ENCODE measurements at regions not wholly inside any gene's neighbourhood (a gene's known extent, or its start where the extent isn't known, plus 50 kb on each side); places are given as distances from the start of the nearest gene placed in this dataset.

DNA sequence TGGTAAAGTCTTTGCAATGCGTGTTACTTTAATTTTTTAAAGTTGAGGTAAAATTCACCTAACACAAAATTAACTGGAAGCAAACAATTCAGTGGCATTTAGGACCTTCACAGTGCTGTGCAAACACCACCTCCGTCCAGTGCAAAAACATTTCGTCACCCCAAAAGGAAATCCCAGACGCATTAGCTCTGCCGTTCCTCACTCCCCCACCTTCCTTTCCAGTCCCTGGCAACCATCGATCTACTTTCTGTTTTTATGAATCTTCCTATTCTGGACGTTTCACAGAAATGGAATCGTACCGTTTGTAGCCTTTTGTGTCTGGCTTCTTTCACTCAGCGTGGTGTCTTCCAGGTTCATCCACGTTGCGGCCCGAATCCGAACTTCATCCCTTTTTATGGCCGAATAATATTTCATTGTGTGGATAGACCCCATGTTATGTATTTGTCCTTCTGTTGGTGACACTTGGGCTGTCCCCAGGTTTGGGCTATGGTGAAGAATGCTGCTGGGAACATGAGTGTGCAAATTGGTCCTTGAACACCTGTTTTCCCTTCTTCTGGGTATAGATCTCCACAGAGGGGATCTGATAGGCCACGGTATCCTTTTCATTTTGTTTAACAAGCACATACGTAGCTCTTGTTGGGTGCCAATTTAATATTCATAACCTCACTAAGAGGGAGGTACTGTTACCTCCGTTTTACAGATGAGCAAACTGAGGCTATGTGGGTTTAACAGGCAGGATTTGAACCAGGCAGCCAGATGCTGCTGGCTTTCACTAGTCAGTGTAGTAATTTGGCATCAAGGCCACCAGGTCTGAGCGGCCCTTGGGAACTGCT is 232.0 kb upstream of the GSE1 start:
- no peak for ATAC-seq

- no peak for ATAC-seq
Measured at GRCh38 chr16:85381738-85382592, 231.2 kb upstream of the GSE1 start.

- no peak for ATAC-seq
Measured at GRCh38 chr16:85382717-85383118, 230.4 kb upstream of the GSE1 start.

- ATAC-seq: no peak
Measured at GRCh38 chr16:85383836-85384832, 229.0 kb upstream of the GSE1 start.

DNA sequence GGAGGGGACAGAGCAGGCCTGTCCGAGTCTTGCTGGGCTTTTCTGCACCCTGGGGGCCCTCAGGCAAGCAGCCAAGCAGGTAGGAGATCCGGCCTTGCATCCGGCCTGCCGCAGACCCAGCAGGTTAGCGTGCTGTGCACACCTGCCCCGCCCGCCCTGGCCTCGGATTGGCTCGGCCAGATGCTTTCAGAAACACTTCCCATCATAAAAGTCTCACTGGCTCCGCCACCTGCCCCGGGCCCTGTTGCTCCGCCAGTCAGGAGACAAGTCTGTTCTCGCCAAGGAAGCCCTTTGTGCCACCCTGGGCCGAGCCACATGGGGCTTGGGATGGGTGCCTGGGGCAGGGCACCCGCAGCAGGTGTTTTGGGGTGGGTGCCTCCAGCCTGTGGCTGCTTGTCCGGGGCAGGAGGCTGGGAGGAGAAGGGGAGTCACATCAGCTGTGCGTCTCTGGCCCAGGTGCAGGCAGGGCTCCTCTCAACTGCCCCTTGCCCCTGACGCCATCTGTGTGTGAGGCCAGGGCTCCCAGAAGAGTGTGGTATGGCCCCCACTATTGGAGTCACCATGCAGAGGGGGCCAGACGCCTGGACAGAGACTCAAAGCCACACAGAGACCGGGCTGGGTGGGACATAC is 228.2 kb upstream of the GSE1 start:
- no peak for ATAC-seq

GRCh38 chr16:85385463-85386331 is 227.4 kb upstream of the GSE1 start:
- ATAC-seq: no peak

DNA sequence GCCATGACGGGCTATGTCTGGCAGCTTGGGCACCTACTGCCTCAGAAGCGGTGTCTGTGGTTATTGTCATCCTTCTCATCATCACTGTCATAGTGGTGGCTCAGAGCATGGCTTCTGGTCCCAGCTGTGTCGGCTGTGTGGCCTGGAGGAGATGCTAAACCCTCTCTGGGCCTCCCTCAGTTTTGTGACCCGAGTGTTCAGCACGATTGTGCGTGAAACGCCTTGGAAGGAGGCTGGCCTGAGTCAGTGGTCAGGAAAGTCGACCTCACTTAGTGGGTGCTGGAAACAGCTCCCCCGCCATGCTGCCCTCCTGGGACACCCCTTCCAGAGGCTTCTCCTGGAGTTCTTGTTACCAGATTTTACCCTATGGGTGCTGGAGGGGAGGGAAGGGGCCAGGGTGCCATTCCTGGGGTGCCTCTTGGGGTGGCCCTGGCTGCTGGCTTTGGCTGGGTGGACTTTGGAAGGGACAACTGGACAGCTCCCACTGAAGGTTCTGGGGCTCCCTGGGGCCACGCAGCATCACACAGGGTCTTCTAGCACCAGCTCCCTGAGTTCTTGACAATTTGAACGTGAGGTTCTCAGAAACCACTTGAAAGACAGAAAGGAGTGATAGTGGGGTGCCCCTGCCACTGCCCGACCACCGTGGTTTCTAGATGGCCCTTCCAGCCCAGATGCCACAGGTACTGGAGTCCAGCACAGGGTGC is 226.5 kb upstream of the GSE1 start:
- ATAC-seq: no peak

- ATAC-seq: no peak
Measured at GRCh38 chr16:85387171-85387507, 226.0 kb upstream of the GSE1 start.

DNA sequence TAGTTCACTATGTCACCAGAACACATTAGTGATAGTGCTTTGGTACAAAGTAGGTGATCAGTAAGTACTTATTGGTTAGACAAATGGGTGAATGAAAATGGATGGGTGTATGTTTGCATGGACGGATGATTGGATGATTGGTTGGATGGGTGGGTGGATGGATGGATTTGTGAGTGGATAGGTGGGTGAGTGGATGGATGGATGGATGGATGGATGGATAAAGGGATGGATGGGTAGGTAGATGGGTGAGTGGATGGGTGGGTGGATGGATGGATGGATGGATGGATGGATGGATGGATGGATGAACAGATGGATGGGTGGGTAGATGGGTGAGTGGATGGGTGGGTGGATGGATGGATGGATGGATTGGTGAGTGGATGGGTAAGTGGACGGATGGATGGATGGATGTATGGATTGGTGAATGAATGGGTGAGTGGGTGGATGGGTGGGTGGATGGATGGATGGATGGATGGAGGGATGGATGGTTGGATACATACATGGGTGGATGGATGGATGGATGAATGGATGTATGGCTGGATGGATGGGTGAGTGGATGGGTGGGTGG is 225.3 kb upstream of the GSE1 start:
- ATAC-seq: no peak

DNA sequence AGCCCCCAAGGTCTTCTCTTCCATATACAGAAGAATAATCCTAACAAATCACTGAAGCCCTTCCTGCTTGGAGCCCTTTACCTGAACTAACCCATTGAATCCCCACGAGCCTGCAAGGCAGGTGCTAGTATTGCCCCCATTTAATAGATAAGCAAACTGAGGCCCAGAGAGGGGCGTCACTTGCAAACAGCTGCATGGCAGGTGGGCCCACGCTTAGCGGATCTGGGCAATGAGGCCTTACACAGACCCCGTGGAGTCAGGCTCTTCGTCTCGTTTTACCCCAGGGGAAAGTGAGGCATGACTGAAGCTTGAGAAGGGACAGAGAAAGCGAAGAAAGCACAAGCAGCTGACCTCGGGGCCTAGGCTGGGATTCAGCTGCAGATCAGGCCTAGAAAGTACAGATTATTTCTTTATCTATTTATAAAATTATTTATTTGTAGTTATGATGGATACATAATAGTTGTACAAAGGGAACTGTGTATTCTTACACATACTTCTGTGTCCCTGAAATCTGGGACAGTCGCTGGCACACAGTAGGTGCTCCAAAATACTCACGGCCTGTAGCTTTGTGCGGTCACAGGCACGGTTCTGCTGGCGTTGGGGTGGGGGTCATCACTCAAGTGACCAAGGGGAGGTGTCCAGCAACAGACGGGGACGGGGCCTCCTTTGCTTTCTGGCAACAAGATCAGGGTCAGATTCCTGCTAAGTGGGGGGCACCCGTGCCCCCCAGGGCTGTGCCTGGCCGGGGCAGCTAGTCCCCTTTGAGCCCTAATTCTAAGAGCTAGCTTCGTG is 223.2 kb upstream of the GSE1 start:
- ATAC-seq: no peak

DNA sequence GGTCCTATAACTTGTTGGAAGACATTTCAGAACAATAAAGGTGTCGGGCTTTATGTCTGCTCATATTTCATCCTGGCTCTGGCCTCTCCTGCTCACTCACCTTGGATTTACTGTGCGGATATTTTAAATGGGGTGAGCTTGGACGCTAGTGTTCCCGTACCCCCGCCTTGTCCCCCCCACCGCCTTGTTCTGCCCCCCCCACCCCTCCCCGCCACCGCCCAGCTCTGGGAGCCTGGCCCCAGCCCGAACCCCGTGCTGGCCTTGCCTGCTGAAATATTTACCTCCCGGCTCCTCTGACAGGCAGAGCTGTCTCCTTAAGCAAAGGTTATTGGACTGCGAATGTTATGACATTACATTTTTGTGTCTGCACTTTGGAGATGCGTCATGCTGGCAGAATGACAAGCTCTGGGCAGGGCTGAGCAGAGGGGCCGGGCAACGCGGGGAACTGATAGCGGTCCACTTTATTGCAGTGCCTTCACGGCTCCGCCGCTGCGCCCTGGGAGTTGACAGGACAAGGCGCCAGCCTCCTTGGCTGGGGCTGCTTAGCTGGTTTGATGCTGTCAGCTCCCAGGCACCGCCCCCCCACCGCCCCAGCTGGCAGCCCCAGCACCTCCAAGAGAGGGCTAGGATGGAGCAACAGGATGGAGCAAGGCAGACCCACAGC is 222.5 kb upstream of the GSE1 start:
- no peak for ATAC-seq

- no peak for ATAC-seq
Measured at GRCh38 chr16:85391175-85391707, 221.9 kb upstream of the GSE1 start.

- no peak for ATAC-seq
Measured at GRCh38 chr16:85391769-85392583, 221.1 kb upstream of the GSE1 start.

DNA sequence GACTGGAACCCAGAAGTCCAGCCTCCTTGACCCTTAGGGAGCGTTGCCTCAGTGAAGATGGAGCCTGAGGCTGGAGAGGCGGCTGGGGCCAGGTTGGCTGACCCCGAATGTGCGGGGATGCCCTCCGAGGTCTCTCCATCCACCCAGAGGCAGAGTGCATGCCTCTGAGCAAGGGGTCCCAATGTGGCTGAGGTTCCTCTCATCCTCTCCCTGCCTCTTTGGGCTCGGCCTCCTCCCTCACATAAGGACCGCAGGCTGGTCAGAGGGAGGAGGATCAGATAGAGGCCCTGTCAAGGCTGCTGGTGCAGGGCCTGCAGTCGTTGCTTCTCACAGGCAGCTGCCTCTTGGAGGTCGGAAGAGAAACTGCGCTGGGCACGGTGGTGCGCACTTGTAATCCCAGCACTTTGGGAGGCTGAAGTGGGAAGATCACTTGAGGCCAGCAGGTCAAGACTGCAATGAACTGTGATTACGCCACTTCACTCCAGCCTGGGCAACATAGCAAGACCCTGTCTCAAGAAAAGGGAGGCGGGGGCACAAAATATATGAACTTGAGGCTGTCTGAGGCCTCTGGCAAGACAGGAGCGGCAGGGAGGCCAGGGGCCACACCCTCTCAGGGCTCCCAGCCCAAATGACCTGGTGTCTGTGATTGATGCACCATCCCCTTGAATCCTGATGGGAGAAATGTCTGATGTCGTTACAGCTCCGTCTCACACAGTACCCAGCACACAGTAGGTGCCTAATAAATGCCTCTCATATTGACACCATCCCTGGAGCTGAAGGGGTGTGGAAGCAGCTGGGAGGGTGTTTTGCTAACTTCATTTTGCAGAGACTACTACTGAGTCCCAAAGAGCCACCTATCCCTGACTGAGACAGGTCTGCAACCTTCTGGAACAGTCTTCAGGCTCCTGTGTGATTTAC is 220.1 kb upstream of the GSE1 start:
- ATAC-seq: no peak

GRCh38 chr16:85393674-85394451 is 219.3 kb upstream of the GSE1 start:
- ATAC-seq: peak; percentile 56 to 62

All from activated CD4-positive, CD25-positive, alpha-beta regulatory T cell treated with anti-CD3 and anti-CD28 coated beads, Interleukin-2, amount 50 U/mL, for 24 hours (primary cell).